H54 (cell line): ENCODE measurements at regions not wholly inside any gene's neighbourhood (a gene's known extent, or its start where the extent isn't known, plus 50 kb on each side); places are given as distances from the start of the nearest gene placed in this dataset.

ENCODE experiments used
- DNase-seq: peaks from one replicate; pipeline ENCODE4 v3.0.0; 2011; ENCODE audit warnings: low spot score, mixed read lengths; ENCODE audit not compliant: insufficient read length
- FAIRE-seq: peaks from 3 replicates; lab custom pipeline; 2011; peaks lifted over from hg19 to GRCh38; lab: Jason Lieb, UNC
- POLR2A ChIP-seq: IDR thresholded peaks from 2 replicates; pipeline ENCODE4 v1.6.1; 2011; ENCODE audit warnings: low read depth, mild to moderate bottlenecking, low read length

GRCh38 chr5:148950471-148950863, 112.4 kb downstream of the SH3TC2 start:
- DNase-seq (no peak), FAIRE-seq (no peak)
- TF ChIP-seq POLR2A: no peak

GRCh38 chr5:148950892-148951291, 112.0 kb downstream of the SH3TC2 start:
- no peak for FAIRE-seq
- DNase-seq: no peak
- TF ChIP-seq POLR2A: no peak

GRCh38 chr5:148951612-148952011, 111.2 kb downstream of the SH3TC2 start:
- DNase-seq: no peak
- no peak for FAIRE-seq
- no peak for TF ChIP-seq POLR2A

GRCh38 chr5:148952097-148952867, 110.6 kb downstream of the SH3TC2 start:
- TF ChIP-seq POLR2A: no peak
- DNase-seq (no peak), FAIRE-seq (no peak)

GRCh38 chr5:148953711-148954110, 109.2 kb downstream of the SH3TC2 start:
- DNase-seq (no peak), FAIRE-seq (no peak)
- TF ChIP-seq POLR2A: no peak
